IMR-90 (cell line): ENCODE measurements at regions not wholly inside any gene's neighbourhood (a gene's known extent, or its start where the extent isn't known, plus 50 kb on each side); places are given as distances from the start of the nearest gene placed in this dataset.

Source experiments
- ATAC-seq: fragments of 200-7000 bp; cut with Tn5 transposase; 2 replicates; pipeline ENCODE4 v1.9.1; 2020; ENCODE audit warnings: low read depth, mild to moderate bottlenecking, moderate library complexity
- BruUV-seq: library from RNA; stranded (reverse); fragments of 400-500 nt; replicated peaks from 2 replicates; lab custom pipeline; 2021; lab: Mats Ljungman, UMichigan
- CTCF ChIA-PET: fragments of 300-600 bp; formaldehyde crosslinking; extraction: SDS; loops from one replicate; lab custom pipeline; 2021; ENCODE audit warnings: antibody characterized with exemption; lab: Yijun Ruan, JAX
- POLR2A ChIA-PET: fragments of 300-600 bp; sonication (Branson Sonifier 250); formaldehyde crosslinking; loops from one replicate; lab custom pipeline; 2022; ENCODE audit warnings: antibody characterized with exemption; ENCODE audit not compliant: unreplicated experiment; lab: Charles Lee
- DNase-seq: peaks from one replicate; pipeline ENCODE4 v3.0.0; 2013
- H2AFZ ChIP-seq: replicated peaks from 2 replicates; pipeline ENCODE3; 2013; ENCODE audit warnings: low read length, mild to moderate bottlenecking; ENCODE audit not compliant: poor library complexity
- H2AK5ac ChIP-seq: 2 replicates; pipeline ENCODE4 v1.6.1; 2013; ENCODE audit warnings: low read depth, low read length, inconsistent platforms
- H2AK9ac ChIP-seq: replicated peaks from 2 replicates; pipeline ENCODE3; 2013; ENCODE audit warnings: mild to moderate bottlenecking, low read depth, low read length, moderate library complexity; ENCODE audit not compliant: poor library complexity
- H2BK120ac ChIP-seq: 2 replicates; pipeline ENCODE4 v1.6.1; 2013; ENCODE audit warnings: low read depth, low read length, inconsistent platforms
- H2BK15ac ChIP-seq: 3 replicates; pipeline ENCODE4 v1.6.1; 2013; ENCODE audit warnings: low read depth, low read length, inconsistent platforms
- H2BK20ac ChIP-seq: 2 replicates; pipeline ENCODE4 v1.6.1; 2013; ENCODE audit warnings: low read depth, mild to moderate bottlenecking, inconsistent platforms, low read length, moderate library complexity
- H2BK5ac ChIP-seq: 2 replicates; pipeline ENCODE4 v1.6.1; 2013; ENCODE audit warnings: mild to moderate bottlenecking, low read depth, low read length, inconsistent platforms; ENCODE audit not compliant: poor library complexity, severe bottlenecking
- H3K14ac ChIP-seq: replicated peaks from 2 replicates; pipeline ENCODE4 v1.6.1; 2013; ENCODE audit warnings: low read depth, low read length, inconsistent platforms
- H3K18ac ChIP-seq: 2 replicates; pipeline ENCODE4 v1.6.1; 2013; ENCODE audit warnings: low read depth, low read length, control low read depth
- H3K23ac ChIP-seq: 2 replicates; pipeline ENCODE4 v1.6.1; 2013; ENCODE audit warnings: low read depth, low read length, inconsistent platforms
- H3K27ac ChIP-seq: 2 replicates; pipeline ENCODE4 v1.5.1; 2013; ENCODE audit warnings: mild to moderate bottlenecking, control low read depth, low read length; ENCODE audit not compliant: insufficient read depth
- H3K27me3 ChIP-seq: 2 replicates; pipeline ENCODE4 v1.6.1; 2013; ENCODE audit warnings: low read length; ENCODE audit not compliant: control insufficient read depth, insufficient read depth
- H3K36me3 ChIP-seq: 2 replicates; pipeline ENCODE4 v1.6.1; 2013; ENCODE audit warnings: low read length, mixed read lengths; ENCODE audit not compliant: control insufficient read depth, insufficient read depth
- H3K4ac ChIP-seq: 2 replicates; pipeline ENCODE4 v1.6.1; 2013; ENCODE audit warnings: low read depth, low read length, inconsistent platforms
- H3K4me1 ChIP-seq: 2 replicates; pipeline ENCODE4 v1.6.1; 2013; ENCODE audit warnings: low read length, mixed read lengths; ENCODE audit not compliant: control insufficient read depth, insufficient read depth
- H3K4me2 ChIP-seq: 2 replicates; pipeline ENCODE4 v1.6.1; 2013; ENCODE audit warnings: low read depth, mild to moderate bottlenecking, control low read depth, low read length, moderate library complexity
- H3K4me3 ChIP-seq: 2 replicates; pipeline ENCODE4 v1.5.1; 2013; ENCODE audit warnings: low read depth, mild to moderate bottlenecking, control low read depth, low read length, moderate library complexity; ENCODE audit not compliant: insufficient read depth
- H3K56ac ChIP-seq: 2 replicates; pipeline ENCODE4 v1.6.1; 2013; ENCODE audit warnings: low read length, inconsistent platforms; ENCODE audit not compliant: insufficient read depth; ENCODE audit errors: extremely low read depth
- H3K79me1 ChIP-seq, 2 experiments: 2 replicates each; pipeline ENCODE4 v1.6.1; 2013; ENCODE audit warnings: low read length in 2 of 2, inconsistent platforms in 1 of 2, low read depth in 1 of 2
- H3K9ac ChIP-seq: 2 replicates; pipeline ENCODE4 v1.6.1; 2013; ENCODE audit warnings: low read depth, low read length, control low read depth
- H3K9me1 ChIP-seq: 2 replicates; pipeline ENCODE4 v1.6.1; 2013; ENCODE audit warnings: low read length, inconsistent platforms; ENCODE audit not compliant: insufficient read depth
- H3K9me3 ChIP-seq: 2 replicates; pipeline ENCODE4 v1.6.1; 2013; ENCODE audit warnings: low read length; ENCODE audit not compliant: control insufficient read depth, insufficient read depth
- H4K20me1 ChIP-seq: 2 replicates; pipeline ENCODE4 v1.6.1; 2013; ENCODE audit warnings: low read length, inconsistent platforms; ENCODE audit not compliant: insufficient read depth
- H4K5ac ChIP-seq: 2 replicates; pipeline ENCODE4 v1.6.1; 2013; ENCODE audit warnings: mild to moderate bottlenecking, low read depth, low read length, control low read depth
- H4K8ac ChIP-seq, 2 experiments: 2 replicates each; pipeline ENCODE4 v1.6.1; 2013; ENCODE audit warnings: low read depth in 2 of 2, low read length in 2 of 2, control low read depth in 1 of 2, inconsistent platforms in 1 of 2
- H4K91ac ChIP-seq: 2 replicates; pipeline ENCODE4 v1.6.1; 2013; ENCODE audit warnings: low read depth, low read length, inconsistent platforms; ENCODE audit not compliant: insufficient read depth
- BHLHE40 ChIP-seq: fragments of 150-350 bp; IDR thresholded peaks from 2 replicates; pipeline ENCODE4 v1.6.1; 2016; ENCODE audit warnings: mild to moderate bottlenecking, low read depth, low read length
- CEBPB ChIP-seq: IDR thresholded peaks from 2 replicates; pipeline ENCODE4 v1.6.1; 2012; ENCODE audit warnings: low read depth, low read length, improper control_type of control experiment
- CHD1 ChIP-seq: IDR thresholded peaks from 2 replicates; pipeline ENCODE4 v1.6.1; 2012; ENCODE audit warnings: low read depth, low read length, improper control_type of control experiment
- ELK1 ChIP-seq: fragments of 150-350 bp; IDR thresholded peaks from 2 replicates; pipeline ENCODE4 v1.6.1; 2016; ENCODE audit warnings: low read depth, mild to moderate bottlenecking, low read length, moderate library complexity, borderline replicate concordance
- FOS ChIP-seq: fragments of 150-350 bp; IDR thresholded peaks from 2 replicates; pipeline ENCODE4 v1.6.1; 2016; ENCODE audit warnings: low read depth, low read length
- MAFK ChIP-seq: IDR thresholded peaks from 2 replicates; pipeline ENCODE4 v1.6.1; 2012; ENCODE audit warnings: low read depth, low read length, improper control_type of control experiment
- MAZ ChIP-seq: IDR thresholded peaks from 2 replicates; pipeline ENCODE4 v1.6.1; 2012; ENCODE audit warnings: low read depth, mild to moderate bottlenecking, low read length, improper control_type of control experiment, moderate library complexity, borderline replicate concordance
- MXI1 ChIP-seq: IDR thresholded peaks from 2 replicates; pipeline ENCODE4 v1.6.1; 2012; ENCODE audit warnings: low read depth, mild to moderate bottlenecking, low read length, moderate library complexity, borderline replicate concordance
- NFE2L2 ChIP-seq: fragments of 150-350 bp; IDR thresholded peaks from 2 replicates; pipeline ENCODE4 v1.6.1; 2016; ENCODE audit warnings: low read depth, mild to moderate bottlenecking, low read length
- POLR2A ChIP-seq: IDR thresholded peaks from 2 replicates; pipeline ENCODE4 v1.6.1; 2012; ENCODE audit warnings: mild to moderate bottlenecking, low read depth, low read length
- RAD21 ChIP-seq: IDR thresholded peaks from 2 replicates; pipeline ENCODE4 v1.6.1; 2012; ENCODE audit warnings: low read length, improper control_type of control experiment
- RCOR1 ChIP-seq: IDR thresholded peaks from 2 replicates; pipeline ENCODE4 v1.6.1; 2012; ENCODE audit warnings: mild to moderate bottlenecking, low read length, improper control_type of control experiment; ENCODE audit not compliant: insufficient replicate concordance
- RFX5 ChIP-seq: IDR thresholded peaks from 2 replicates; pipeline ENCODE4 v1.8.0; 2012; ENCODE audit warnings: low read depth, mild to moderate bottlenecking, low read length, moderate library complexity
- SMC3 ChIP-seq: fragments of 150-350 bp; IDR thresholded peaks from 2 replicates; pipeline ENCODE4 v1.6.1; 2016; ENCODE audit warnings: low read depth, mild to moderate bottlenecking, antibody characterized with exemption, low read length, moderate library complexity
- USF2 ChIP-seq: fragments of 150-350 bp; IDR thresholded peaks from 2 replicates; pipeline ENCODE4 v1.6.1; 2017; ENCODE audit warnings: mild to moderate bottlenecking, antibody characterized with exemption, low read length, low read depth
- WGBS, 2 experiments: methylation state at CpG; one replicate each; pipeline versions ENCODE4 v1.1.5 to v1.1.7; 2013; ENCODE audit warnings: missing lambda C conversion rate in 2 of 2; ENCODE audit not compliant: insufficient read length in 1 of 2; ENCODE audit errors: extremely low coverage in 2 of 2; 5-methylcytosine and 5-hydroxymethylcytosine counted together
- dilution Hi-C: fragments of 300-500 bp; cut with HindIII; formaldehyde crosslinking; loops from one replicate; pipeline ENCODE4 v1.14.3; 2018; ENCODE audit warnings: low sequenced_read_pairs; ENCODE audit not compliant: unreplicated experiment
- in situ Hi-C: fragments of 300-500 bp; cut with MboI; formaldehyde crosslinking; loops from 3 replicates; pipeline ENCODE4 v1.14.3; 2019; ENCODE audit warnings: low sequenced_read_pairs, inconsistent platforms, mixed read lengths
- intact Hi-C: fragments of 100-400 bp; cut with micrococcal nuclease; formaldehyde crosslinking; loops from 2 replicates; pipeline ENCODE4 v1.10.0; 2022
- TF ChIP-seq, protein P1 (sequence below): conservative IDR thresholded peaks from 2 replicates; pipeline ENCODE4 v1.5.1; 2012; ENCODE audit warnings: mild to moderate bottlenecking, low read depth, low read length, improper control_type of control experiment

DNA sequence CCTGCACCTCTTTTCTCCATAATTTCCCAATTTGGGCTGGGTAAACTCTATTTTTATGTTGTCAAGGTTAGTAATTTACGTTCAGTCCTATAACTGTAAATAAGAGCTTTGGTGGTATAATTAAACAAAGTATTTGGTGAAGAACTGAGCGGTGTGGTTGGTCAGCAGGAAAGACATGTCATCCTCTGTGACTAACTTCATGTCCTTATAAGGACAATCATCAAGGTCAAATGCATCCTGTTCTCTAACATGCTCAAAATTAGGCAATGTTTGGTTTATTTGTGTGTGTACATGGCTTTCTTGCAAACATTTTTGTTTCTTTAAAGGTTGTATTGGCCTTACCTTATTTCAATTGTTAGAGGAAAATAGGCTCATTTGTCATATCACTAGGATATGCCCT, 121.5 kb upstream of the NABP1 start:
- Histone ChIP-seq H3K9me1 (peaks cover 3% of the 10 kb centered on the region; the same call in 1 of the 2 replicates), H4K8ac (no peak overlapping the region), H4K20me1 (no peaks in the 10 kb centered on the region), H3K4me3 (no peak overlapping the region), H4K91ac (no peak overlapping the region), H3K27me3 (peaks cover 3% of the 10 kb centered on the region; the same call in 1 of the 2 replicates), H3K4ac (no peak overlapping the region), H4K5ac (no peak overlapping the region), H2AK9ac (no peak overlapping the region), H3K56ac (no peak overlapping the region), H3K27ac (no peak overlapping the region), H3K36me3 (no peaks in the 10 kb centered on the region), H2BK120ac (no peak overlapping the region), H3K4me1 (no peaks in the 10 kb centered on the region), H2AFZ (no peak overlapping the region), H3K14ac (no peak overlapping the region), H2BK20ac (no peak overlapping the region), H2AK5ac (no peak overlapping the region), H3K23ac (no peak overlapping the region), H2BK15ac (no peak overlapping the region), H3K4me2 (no peak overlapping the region), H3K79me1 (no peaks in the 10 kb centered on the region), H2BK5ac (no peak overlapping the region), H3K9me3 (no peaks in the 10 kb centered on the region), H3K9ac (no peak overlapping the region), H3K18ac (no peak overlapping the region)
- in situ Hi-C loops (loop anchor here (10.0 kb wide), 1 partner anchor 728 kb away; no protein-coding TSS in a partner anchor), dilution Hi-C loops (no loop called here), intact Hi-C loops (no loop called here)
- ChIA-PET POLR2A (no interaction called here), CTCF (interaction anchor here (0.6 kb wide), 1 partner anchor 8 kb away, joined by 3 read pairs; no protein-coding TSS in a partner anchor)
- no CpG with 5 or more reads among the region's 2 CpGs for WGBS, 2 experiments
- ATAC-seq, result no peak
- no peak for DNase-seq
- no peak for TF ChIP-seq MXI1
- no peak for TF ChIP-seq RCOR1
- TF ChIP-seq RAD21, result no peak
- TF ChIP-seq SMC3, result no peak
- TF ChIP-seq NFE2L2, result no peak
- no peak for TF ChIP-seq MAFK
- no peak for TF ChIP-seq CEBPB
- TF ChIP-seq MAZ, result no peak
- no peak for TF ChIP-seq POLR2A
- TF ChIP-seq ELK1, result no peak
- TF ChIP-seq BHLHE40, result no peak
- TF ChIP-seq FOS, result no peak
- no peak for TF ChIP-seq USF2
- no peak for TF ChIP-seq RFX5
- TF ChIP-seq, protein P1, sequence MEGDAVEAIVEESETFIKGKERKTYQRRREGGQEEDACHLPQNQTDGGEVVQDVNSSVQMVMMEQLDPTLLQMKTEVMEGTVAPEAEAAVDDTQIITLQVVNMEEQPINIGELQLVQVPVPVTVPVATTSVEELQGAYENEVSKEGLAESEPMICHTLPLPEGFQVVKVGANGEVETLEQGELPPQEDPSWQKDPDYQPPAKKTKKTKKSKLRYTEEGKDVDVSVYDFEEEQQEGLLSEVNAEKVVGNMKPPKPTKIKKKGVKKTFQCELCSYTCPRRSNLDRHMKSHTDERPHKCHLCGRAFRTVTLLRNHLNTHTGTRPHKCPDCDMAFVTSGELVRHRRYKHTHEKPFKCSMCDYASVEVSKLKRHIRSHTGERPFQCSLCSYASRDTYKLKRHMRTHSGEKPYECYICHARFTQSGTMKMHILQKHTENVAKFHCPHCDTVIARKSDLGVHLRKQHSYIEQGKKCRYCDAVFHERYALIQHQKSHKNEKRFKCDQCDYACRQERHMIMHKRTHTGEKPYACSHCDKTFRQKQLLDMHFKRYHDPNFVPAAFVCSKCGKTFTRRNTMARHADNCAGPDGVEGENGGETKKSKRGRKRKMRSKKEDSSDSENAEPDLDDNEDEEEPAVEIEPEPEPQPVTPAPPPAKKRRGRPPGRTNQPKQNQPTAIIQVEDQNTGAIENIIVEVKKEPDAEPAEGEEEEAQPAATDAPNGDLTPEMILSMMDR, result no peak
- no peak for TF ChIP-seq CHD1
- no TSS peak for BruUV-seq
